WTC11 (cell line): ENCODE measurements at regions not wholly inside any gene's neighbourhood (a gene's known extent, or its start where the extent isn't known, plus 50 kb on each side); places are given as distances from the start of the nearest gene placed in this dataset.

Source experiments
- ATAC-seq: fragments of 200-7000 bp; cut with Tn5 transposase; 2 replicates; pipeline ENCODE4 v1.10.0; 2021; ENCODE audit warnings: mild to moderate bottlenecking, moderate library complexity
- CTCF ChIA-PET: fragments of 300-600 bp; sonication (Branson Sonifier 250); formaldehyde crosslinking; loops from one replicate; lab custom pipeline; 2021; ENCODE audit warnings: antibody characterized with exemption; lab: Charles Lee
- POLR2A ChIA-PET: fragments of 350-600 bp; sonication (Branson Sonifier 250); formaldehyde crosslinking; loops from one replicate; lab custom pipeline; 2021; ENCODE audit warnings: antibody characterized with exemption; lab: Charles Lee
- DNase-seq: peaks from one replicate; pipeline ENCODE4 v3.0.0; 2021; ENCODE audit warnings: low spot score
- H3K27ac Mint-ChIP-seq: 2 replicates; pipeline ENCODE4 v1.8.0; 2021; ENCODE audit warnings: mixed read lengths
- H3K27me3 Mint-ChIP-seq: 2 replicates; pipeline ENCODE4 v1.8.0; 2021; ENCODE audit warnings: low read depth, mild to moderate bottlenecking, moderate library complexity, mixed read lengths
- H3K36me3 Mint-ChIP-seq: 2 replicates; pipeline ENCODE4 v1.8.0; 2021; ENCODE audit warnings: mixed read lengths
- H3K4me1 Mint-ChIP-seq: 2 replicates; pipeline ENCODE4 v1.8.0; 2022; ENCODE audit warnings: mixed read lengths
- H3K4me3 Mint-ChIP-seq: 2 replicates; pipeline ENCODE4 v1.8.0; 2021; ENCODE audit warnings: mild to moderate bottlenecking, moderate library complexity, mixed read lengths
- H3K9me3 Mint-ChIP-seq: 2 replicates; pipeline ENCODE4 v1.8.0; 2021; ENCODE audit warnings: mixed read lengths
- ATF1 ChIP-seq: sonication (generic); formaldehyde crosslinking; IDR thresholded peaks from 2 replicates; pipeline ENCODE4 v1.8.1; 2023; ENCODE audit warnings: mild to moderate bottlenecking, moderate library complexity, missing genetic modification reagents
- ATF3 ChIP-seq: sonication (generic); formaldehyde crosslinking; conservative IDR thresholded peaks from 2 replicates; pipeline ENCODE4 v1.8.1; 2022; ENCODE audit warnings: mild to moderate bottlenecking, missing genetic modification reagents
- E2F4 ChIP-seq: sonication (generic); formaldehyde crosslinking; IDR thresholded peaks from 2 replicates; pipeline ENCODE4 v1.8.1; 2022; ENCODE audit warnings: low read depth, mild to moderate bottlenecking, moderate library complexity, missing genetic modification reagents, borderline replicate concordance
- EMX1 ChIP-seq: fragments of 250-450 bp; sonication (Bioruptor Pico); IDR thresholded peaks from 2 replicates; pipeline ENCODE4 v1.8.0; 2021; ENCODE audit warnings: mild to moderate bottlenecking
- FOXK1 ChIP-seq: sonication (generic); formaldehyde crosslinking; IDR thresholded peaks from 2 replicates; pipeline ENCODE4 v1.8.0; 2022; ENCODE audit warnings: mild to moderate bottlenecking, moderate library complexity, missing genetic modification reagents
- FOXP1 ChIP-seq: sonication (generic); formaldehyde crosslinking; IDR thresholded peaks from 2 replicates; pipeline ENCODE4 v1.8.0; 2022; ENCODE audit warnings: missing genetic modification reagents, mild to moderate bottlenecking, moderate library complexity, borderline replicate concordance
- HMGA2 ChIP-seq: fragments of 250-450 bp; sonication (Bioruptor Pico); IDR thresholded peaks from 2 replicates; pipeline ENCODE4 v1.4.0; 2021; ENCODE audit warnings: mild to moderate bottlenecking, moderate library complexity
- IRF2 ChIP-seq: sonication (generic); formaldehyde crosslinking; IDR thresholded peaks from 2 replicates; pipeline ENCODE4 v1.8.0; 2022; ENCODE audit warnings: low read depth, missing genetic modification reagents, borderline replicate concordance
- MAX ChIP-seq: sonication (generic); formaldehyde crosslinking; IDR thresholded peaks from 2 replicates; pipeline ENCODE4 v1.8.0; 2022; ENCODE audit warnings: mild to moderate bottlenecking, missing genetic modification reagents
- MXD4 ChIP-seq: fragments of 250-450 bp; sonication (Bioruptor Pico); IDR thresholded peaks from 2 replicates; pipeline ENCODE4 v1.8.0; 2021; ENCODE audit warnings: mild to moderate bottlenecking, moderate library complexity, borderline replicate concordance
- NFE2L1 ChIP-seq: sonication (generic); formaldehyde crosslinking; IDR thresholded peaks from 2 replicates; pipeline ENCODE4 v1.8.1; 2023; ENCODE audit warnings: missing genetic modification reagents
- TEAD1 ChIP-seq: sonication (generic); formaldehyde crosslinking; IDR thresholded peaks from 2 replicates; pipeline ENCODE4 v1.8.0; 2022; ENCODE audit warnings: mild to moderate bottlenecking, missing genetic modification reagents
- ZBTB21 ChIP-seq: sonication (generic); formaldehyde crosslinking; IDR thresholded peaks from 2 replicates; pipeline ENCODE4 v1.8.1; 2023; ENCODE audit warnings: mild to moderate bottlenecking, missing genetic modification reagents, borderline replicate concordance
- ZBTB43 ChIP-seq: sonication (generic); formaldehyde crosslinking; IDR thresholded peaks from 2 replicates; pipeline ENCODE4 v1.8.1; 2023; ENCODE audit warnings: mild to moderate bottlenecking, missing genetic modification reagents
- ZMAT4 ChIP-seq: fragments of 250-450 bp; sonication (Bioruptor Pico); IDR thresholded peaks from 2 replicates; pipeline ENCODE4 v1.9.0; 2021; ENCODE audit warnings: mild to moderate bottlenecking
- ZNF232 ChIP-seq: sonication (generic); formaldehyde crosslinking; IDR thresholded peaks from 2 replicates; pipeline ENCODE4 v1.8.0; 2022; ENCODE audit warnings: mild to moderate bottlenecking, missing genetic modification reagents
- ZNF317 ChIP-seq: sonication (generic); formaldehyde crosslinking; IDR thresholded peaks from 2 replicates; pipeline ENCODE4 v1.8.1; 2023; ENCODE audit warnings: low read depth, mild to moderate bottlenecking, moderate library complexity, missing genetic modification reagents, borderline replicate concordance
- ZNF512 ChIP-seq: sonication (generic); formaldehyde crosslinking; IDR thresholded peaks from 2 replicates; pipeline ENCODE4 v1.8.1; 2022; ENCODE audit warnings: missing genetic modification reagents, borderline replicate concordance
- ZSCAN18 ChIP-seq: fragments of 250-450 bp; sonication (Bioruptor Pico); IDR thresholded peaks from 2 replicates; pipeline ENCODE4 v2.1.2; 2022; ENCODE audit warnings: mild to moderate bottlenecking, moderate library complexity
- TF ChIP-seq, protein P1 (sequence below): sonication (generic); formaldehyde crosslinking; IDR thresholded peaks from 2 replicates; pipeline ENCODE4 v1.8.1; 2023; ENCODE audit warnings: mild to moderate bottlenecking, missing genetic modification reagents
- TF ChIP-seq, protein P2 (sequence below): fragments of 200-600 bp; IDR thresholded peaks from 2 replicates; pipeline ENCODE4 v1.8.0; 2022; ENCODE audit warnings: antibody characterized with exemption

GRCh38 chr5:4038994-4039393 lies 443.4 kb downstream of the IRX1 start (continued):
- TF ChIP-seq MAX (CRISPR knock-in tag) (no peak), MXD4 (CRISPR knock-in tag) (no peak), ZNF232 (CRISPR knock-in tag) (no peak), FOXK1 (CRISPR knock-in tag) (no peak), TEAD1 (no peak)

- CTCF ChIA-PET = no interaction called here
- Mint-ChIP-seq H3K4me3 (no peak overlapping the region), H3K9me3 (peaks cover 12% of the 10 kb centered on the region), H3K36me3 (no peaks in the 10 kb centered on the region), H3K27me3 (no peaks in the 10 kb centered on the region), H3K4me1 (no peaks in the 10 kb centered on the region), H3K27ac (no peak overlapping the region)
- TF ChIP-seq FOXP1 (CRISPR knock-in tag) = no peak
- no peak for TF ChIP-seq HMGA2 (CRISPR knock-in tag)
- TF ChIP-seq ATF1 (CRISPR knock-in tag) = no peak
- TF ChIP-seq ZNF317 (CRISPR knock-in tag) = no peak
- no peak for TF ChIP-seq E2F4 (CRISPR knock-in tag)
- no peak for TF ChIP-seq ZBTB21
- TF ChIP-seq, protein P1, sequence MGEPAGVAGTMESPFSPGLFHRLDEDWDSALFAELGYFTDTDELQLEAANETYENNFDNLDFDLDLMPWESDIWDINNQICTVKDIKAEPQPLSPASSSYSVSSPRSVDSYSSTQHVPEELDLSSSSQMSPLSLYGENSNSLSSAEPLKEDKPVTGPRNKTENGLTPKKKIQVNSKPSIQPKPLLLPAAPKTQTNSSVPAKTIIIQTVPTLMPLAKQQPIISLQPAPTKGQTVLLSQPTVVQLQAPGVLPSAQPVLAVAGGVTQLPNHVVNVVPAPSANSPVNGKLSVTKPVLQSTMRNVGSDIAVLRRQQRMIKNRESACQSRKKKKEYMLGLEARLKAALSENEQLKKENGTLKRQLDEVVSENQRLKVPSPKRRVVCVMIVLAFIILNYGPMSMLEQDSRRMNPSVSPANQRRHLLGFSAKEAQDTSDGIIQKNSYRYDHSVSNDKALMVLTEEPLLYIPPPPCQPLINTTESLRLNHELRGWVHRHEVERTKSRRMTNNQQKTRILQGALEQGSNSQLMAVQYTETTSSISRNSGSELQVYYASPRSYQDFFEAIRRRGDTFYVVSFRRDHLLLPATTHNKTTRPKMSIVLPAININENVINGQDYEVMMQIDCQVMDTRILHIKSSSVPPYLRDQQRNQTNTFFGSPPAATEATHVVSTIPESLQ (CRISPR knock-in tag) = no peak
- DNase-seq (no peak), ATAC-seq (no peak)
- POLR2A ChIA-PET = no interaction called here
Observed at GRCh38 chr5:4042311-4042710, 446.7 kb downstream of the IRX1 start.

DNA sequence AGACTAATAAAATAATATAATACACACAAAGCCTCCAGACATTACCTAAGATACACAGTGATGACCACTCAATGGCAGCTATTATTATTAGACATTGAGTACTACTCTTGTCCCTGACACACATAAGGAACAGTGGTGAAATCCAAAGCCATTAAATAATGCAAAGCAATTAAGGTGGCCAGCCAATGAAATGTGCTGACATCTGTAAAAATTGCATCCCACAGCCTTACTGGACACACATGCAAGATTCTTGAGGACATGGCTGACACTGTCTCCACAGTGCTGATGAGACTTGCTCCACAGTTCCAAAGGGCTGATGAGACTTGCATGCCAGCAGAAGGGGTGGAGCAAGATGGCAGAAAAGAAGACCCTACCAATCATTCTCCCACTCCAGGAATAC lies 447.5 kb downstream of the IRX1 start:
- ChIA-PET CTCF (no interaction called here), POLR2A (no interaction called here)
- ATAC-seq (no peak), DNase-seq (no peak)
- Mint-ChIP-seq H3K9me3 (peaks cover 12% of the 10 kb centered on the region), H3K4me1 (no peaks in the 10 kb centered on the region), H3K4me3 (no peak overlapping the region), H3K27ac (no peak overlapping the region), H3K36me3 (no peaks in the 10 kb centered on the region), H3K27me3 (no peaks in the 10 kb centered on the region)
- no peak for TF ChIP-seq IRF2 (CRISPR knock-in tag)
- no peak for TF ChIP-seq ZMAT4
- TF ChIP-seq FOXK1 (CRISPR knock-in tag) = no peak
- TF ChIP-seq NFE2L1 (CRISPR knock-in tag) = no peak
- no peak for TF ChIP-seq ZSCAN18
- no peak for TF ChIP-seq MXD4 (CRISPR knock-in tag)
- TF ChIP-seq ATF1 (CRISPR knock-in tag) = no peak
- TF ChIP-seq ZNF512 = no peak
- no peak for TF ChIP-seq ATF3 (CRISPR knock-in tag)
- TF ChIP-seq, protein P2, sequence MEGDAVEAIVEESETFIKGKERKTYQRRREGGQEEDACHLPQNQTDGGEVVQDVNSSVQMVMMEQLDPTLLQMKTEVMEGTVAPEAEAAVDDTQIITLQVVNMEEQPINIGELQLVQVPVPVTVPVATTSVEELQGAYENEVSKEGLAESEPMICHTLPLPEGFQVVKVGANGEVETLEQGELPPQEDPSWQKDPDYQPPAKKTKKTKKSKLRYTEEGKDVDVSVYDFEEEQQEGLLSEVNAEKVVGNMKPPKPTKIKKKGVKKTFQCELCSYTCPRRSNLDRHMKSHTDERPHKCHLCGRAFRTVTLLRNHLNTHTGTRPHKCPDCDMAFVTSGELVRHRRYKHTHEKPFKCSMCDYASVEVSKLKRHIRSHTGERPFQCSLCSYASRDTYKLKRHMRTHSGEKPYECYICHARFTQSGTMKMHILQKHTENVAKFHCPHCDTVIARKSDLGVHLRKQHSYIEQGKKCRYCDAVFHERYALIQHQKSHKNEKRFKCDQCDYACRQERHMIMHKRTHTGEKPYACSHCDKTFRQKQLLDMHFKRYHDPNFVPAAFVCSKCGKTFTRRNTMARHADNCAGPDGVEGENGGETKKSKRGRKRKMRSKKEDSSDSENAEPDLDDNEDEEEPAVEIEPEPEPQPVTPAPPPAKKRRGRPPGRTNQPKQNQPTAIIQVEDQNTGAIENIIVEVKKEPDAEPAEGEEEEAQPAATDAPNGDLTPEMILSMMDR = no peak
- no peak for TF ChIP-seq EMX1 (CRISPR knock-in tag)
- no peak for TF ChIP-seq ZBTB43
